ENCODE measurements at regions not wholly inside any gene's neighbourhood (a gene's known extent, or its start where the extent isn't known, plus 50 kb on each side); places are given as distances from the start of the nearest gene placed in this dataset.
A peak's percentile ranks its signal among the peaks of the same experiment; 100 is the strongest.
"Not testable (repeated sequence)": the region's sequence is repeated elsewhere in the genome, so short reads cannot be mapped to it uniquely, and the experiment has no call there.

GRCh38 chr2:182477774-182478173, 50.9 kb upstream of the PDE1A start:
- DNase-seq (ENCODE audit: low read depth): no peak

GRCh38 chr2:182481676-182482075, 54.8 kb upstream of the PDE1A start:
- DNase-seq (ENCODE audit: low read depth): no peak

GRCh38 chr2:182482511-182482910, 55.7 kb upstream of the PDE1A start:
- DNase-seq (ENCODE audit: low read depth): no peak

- DNase-seq (ENCODE audit: low read depth): no peak
Measured at GRCh38 chr2:182496596-182496995, 69.8 kb upstream of the PDE1A start.

GRCh38 chr2:182499706-182500470, 73.1 kb upstream of the PDE1A start:
- DNase-seq (ENCODE audit: low read depth): no peak

- no peak for DNase-seq (ENCODE audit: low read depth)
Measured at GRCh38 chr2:182503886-182504285, 77.0 kb upstream of the PDE1A start.

GRCh38 chr2:182504903-182505302, 78.1 kb upstream of the PDE1A start:
- peak; percentile 17 for DNase-seq (ENCODE audit: low read depth)

- no peak for DNase-seq (ENCODE audit: low read depth)
Measured at GRCh38 chr2:182506606-182507005, 79.8 kb upstream of the PDE1A start.

- DNase-seq (ENCODE audit: low read depth): not testable (repeated sequence)
Measured at GRCh38 chr2:182508583-182508982, 81.7 kb upstream of the PDE1A start.

GRCh38 chr2:182509216-182509615, 82.4 kb upstream of the PDE1A start:
- DNase-seq (ENCODE audit: low read depth): no peak

- no peak for DNase-seq (ENCODE audit: low read depth)
Measured at GRCh38 chr2:182521453-182522404, 94.9 kb upstream of the PDE1A start.

- DNase-seq (ENCODE audit: low read depth): no peak
Measured at GRCh38 chr2:182522405-182522896, 95.6 kb upstream of the PDE1A start.

GRCh38 chr2:182522972-182523473, 96.2 kb upstream of the PDE1A start:
- no peak for DNase-seq (ENCODE audit: low read depth)

GRCh38 chr2:182530636-182531035, 103.8 kb upstream of the PDE1A start:
- DNase-seq (ENCODE audit: low read depth): no peak

GRCh38 chr2:182540252-182540651, 113.4 kb upstream of the PDE1A start:
- no peak for DNase-seq (ENCODE audit: low read depth)

- DNase-seq (ENCODE audit: low read depth): no peak
Measured at GRCh38 chr2:182541268-182541667, 114.4 kb upstream of the PDE1A start.

- no peak for DNase-seq (ENCODE audit: low read depth)
Measured at GRCh38 chr2:182542501-182543258, 115.8 kb upstream of the PDE1A start.

GRCh38 chr2:182543741-182544525, 117.1 kb upstream of the PDE1A start:
- no peak for DNase-seq (ENCODE audit: low read depth)

- DNase-seq (ENCODE audit: low read depth): no peak
Measured at GRCh38 chr2:182545420-182546167, 118.8 kb upstream of the PDE1A start.

Measured in HS-27A (cell line).